HL-60 (cell line): ENCODE measurements at regions not wholly inside any gene's neighbourhood (a gene's known extent, or its start where the extent isn't known, plus 50 kb on each side); places are given as distances from the start of the nearest gene placed in this dataset.

Experiments
- DNase-seq, 2 experiments: peaks; one replicate each; pipeline ENCODE4 v3.0.0-alpha.2; 2010 to 2020; ENCODE audit warnings: low read depth in 1 of 2, low spot score in 1 of 2
- H3K27ac ChIP-seq: fragments of 250-450 bp; sonication (Bioruptor Pico); replicated peaks from 2 replicates; pipeline ENCODE4 v1.5.1; 2020; ENCODE audit warnings: mild to moderate bottlenecking, moderate library complexity
- H3K27me3 ChIP-seq: fragments of 250-450 bp; sonication (Bioruptor Pico); 2 replicates; pipeline ENCODE4 v1.5.1; 2021; ENCODE audit warnings: mild to moderate bottlenecking, moderate library complexity; ENCODE audit not compliant: insufficient read depth, poor library complexity, severe bottlenecking
- H3K4me3 ChIP-seq: replicated peaks from 2 replicates; pipeline ENCODE4 v1.5.1; 2011; ENCODE audit warnings: mild to moderate bottlenecking, control low read depth, low read length; ENCODE audit not compliant: insufficient read depth
- GABPA ChIP-seq: IDR thresholded peaks from 2 replicates; pipeline ENCODE4 v1.6.1; 2012; ENCODE audit warnings: low read depth
- POLR2AphosphoS5 ChIP-seq: IDR thresholded peaks from 2 replicates; pipeline ENCODE4 v1.6.1; 2012; ENCODE audit warnings: low read depth
- REST ChIP-seq: IDR thresholded peaks from 2 replicates; pipeline ENCODE4 v1.6.1; 2012; ENCODE audit warnings: low read depth; ENCODE audit not compliant: insufficient replicate concordance
- SPI1 ChIP-seq: IDR thresholded peaks from 2 replicates; pipeline ENCODE4 v1.6.1; 2012; ENCODE audit warnings: low read depth, mild to moderate bottlenecking, borderline replicate concordance
- TF ChIP-seq, protein P1 (sequence below): IDR thresholded peaks from one replicate; pipeline ENCODE4 v1.5.1; 2011; ENCODE audit warnings: low read length, control low read depth, inconsistent platforms; ENCODE audit not compliant: insufficient read depth

GRCh38 chr3:5503136-5503535 lies 315.6 kb downstream of the EDEM1 start:
- no peak overlapping the region for H3K4me3 ChIP-seq
- no peak for TF ChIP-seq GABPA
- TF ChIP-seq SPI1, result no peak
- TF ChIP-seq, protein P1, sequence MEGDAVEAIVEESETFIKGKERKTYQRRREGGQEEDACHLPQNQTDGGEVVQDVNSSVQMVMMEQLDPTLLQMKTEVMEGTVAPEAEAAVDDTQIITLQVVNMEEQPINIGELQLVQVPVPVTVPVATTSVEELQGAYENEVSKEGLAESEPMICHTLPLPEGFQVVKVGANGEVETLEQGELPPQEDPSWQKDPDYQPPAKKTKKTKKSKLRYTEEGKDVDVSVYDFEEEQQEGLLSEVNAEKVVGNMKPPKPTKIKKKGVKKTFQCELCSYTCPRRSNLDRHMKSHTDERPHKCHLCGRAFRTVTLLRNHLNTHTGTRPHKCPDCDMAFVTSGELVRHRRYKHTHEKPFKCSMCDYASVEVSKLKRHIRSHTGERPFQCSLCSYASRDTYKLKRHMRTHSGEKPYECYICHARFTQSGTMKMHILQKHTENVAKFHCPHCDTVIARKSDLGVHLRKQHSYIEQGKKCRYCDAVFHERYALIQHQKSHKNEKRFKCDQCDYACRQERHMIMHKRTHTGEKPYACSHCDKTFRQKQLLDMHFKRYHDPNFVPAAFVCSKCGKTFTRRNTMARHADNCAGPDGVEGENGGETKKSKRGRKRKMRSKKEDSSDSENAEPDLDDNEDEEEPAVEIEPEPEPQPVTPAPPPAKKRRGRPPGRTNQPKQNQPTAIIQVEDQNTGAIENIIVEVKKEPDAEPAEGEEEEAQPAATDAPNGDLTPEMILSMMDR, result no peak
- TF ChIP-seq POLR2AphosphoS5, result no peak
- no peak for TF ChIP-seq REST
- no peak for DNase-seq
- H3K27ac ChIP-seq, result no peak overlapping the region
- H3K27me3 ChIP-seq, result no peaks in the 10 kb centered on the region

DNA sequence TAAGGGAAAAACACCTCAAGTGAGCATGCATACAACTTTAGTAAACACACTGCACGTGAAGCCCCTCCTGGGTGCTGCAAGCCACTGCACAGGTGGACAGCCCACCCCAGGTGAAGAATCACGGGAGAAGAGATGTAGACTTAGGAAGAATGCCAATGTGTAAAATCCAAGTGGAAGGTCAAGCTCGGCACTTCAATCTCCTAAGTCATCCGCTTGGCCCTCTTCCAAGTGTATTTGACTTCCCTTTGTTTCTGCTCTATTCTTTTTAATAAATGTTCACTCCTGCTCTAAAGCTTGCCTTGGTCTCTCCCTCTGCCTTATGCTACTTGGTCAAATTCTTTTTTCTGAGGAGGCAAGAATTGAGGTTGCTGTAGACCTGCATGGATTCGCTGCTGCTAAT lies 316.6 kb downstream of the EDEM1 start:
- no peak overlapping the region for H3K4me3 ChIP-seq
- TF ChIP-seq POLR2AphosphoS5, result no peak
- no peak for TF ChIP-seq REST
- no peak for TF ChIP-seq SPI1
- no peak for TF ChIP-seq GABPA
- TF ChIP-seq, protein P1, result no peak
- no peak for DNase-seq
- H3K27ac ChIP-seq, result no peak overlapping the region
- no peaks in the 10 kb centered on the region for H3K27me3 ChIP-seq

GRCh38 chr3:5505163-5505562 lies 317.7 kb downstream of the EDEM1 start:
- TF ChIP-seq SPI1, result no peak
- no peak for TF ChIP-seq POLR2AphosphoS5
- TF ChIP-seq REST, result no peak
- TF ChIP-seq, protein P1, result no peak
- TF ChIP-seq GABPA, result no peak
- Histone ChIP-seq H3K27me3 (no peaks in the 10 kb centered on the region), H3K27ac (no peak overlapping the region), H3K4me3 (no peak overlapping the region)
- DNase-seq, result no peak
